ENCODE measurements at regions not wholly inside any gene's neighbourhood (a gene's known extent, or its start where the extent isn't known, plus 50 kb on each side); places are given as distances from the start of the nearest gene placed in this dataset.
A peak's percentile ranks its signal among the peaks of the same experiment; 100 is the strongest.

DNA sequence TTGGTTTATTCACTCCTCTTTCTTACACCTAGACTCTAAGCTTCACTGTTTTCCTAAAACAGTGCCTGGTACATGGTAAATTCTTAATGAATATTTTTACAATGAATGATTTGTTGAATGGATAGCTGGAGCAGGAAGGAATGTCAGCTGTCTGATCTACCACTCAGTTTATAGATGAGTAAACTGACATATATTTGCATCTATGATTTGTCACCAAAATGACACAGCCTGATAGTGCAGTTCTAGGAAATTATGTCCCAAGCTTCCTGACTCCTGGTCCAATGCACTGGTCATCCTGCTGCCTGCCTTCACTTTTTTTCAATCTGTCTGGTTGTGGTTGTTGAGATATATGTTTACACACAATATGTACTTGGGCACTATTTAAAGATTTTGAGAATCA, 651.7 kb upstream of the WWC1 start:
- H3K9me3 Mint-ChIP-seq = peaks cover 0 to 2% (median 0%) of the 10 kb centered on the region in 7 donors
- peak overlapping the region in 1 of 7 donors; percentile 32 for H3K27ac Mint-ChIP-seq
- Histone ChIP-seq H3K27me3 (ENCODE audit: control insufficient read depth in 2 of 2, insufficient read depth in 2 of 2, low read length in 2 of 2) (no peaks in the 10 kb centered on the region), H3K79me2 (ENCODE audit: insufficient read depth, low read length) (no peaks in the 10 kb centered on the region), H3K9me3 (replicated peaks in 1 of 2; ENCODE audit: control insufficient read depth in 1 of 2, insufficient read depth in 1 of 2, low read length in 2 of 2) (no peaks in the 10 kb centered on the region), H4K20me1 (ENCODE audit: insufficient read depth, low read length) (no peaks in the 10 kb centered on the region), H3K36me3 (replicated peaks in 1 of 2; ENCODE audit: control insufficient read depth in 1 of 2, insufficient read depth in 2 of 2, low read length in 2 of 2) (no peaks in the 10 kb centered on the region), H3K4me1 (ENCODE audit: control insufficient read depth in 1 of 2, insufficient read depth in 2 of 2, low read length in 2 of 2) (no peaks in the 10 kb centered on the region), H3K4me2 (replicated peaks; ENCODE audit: extremely low read depth, low read length, poor library complexity, severe bottlenecking) (no peak overlapping the region), H3K4me3 (replicated peaks in 1 of 3; ENCODE audit: low read depth in 2 of 3, low read length in 3 of 3) (no peak overlapping the region), H3K9ac (ENCODE audit: insufficient read depth, low read length, poor library complexity, severe bottlenecking) (no peak overlapping the region), H2AFZ (ENCODE audit: insufficient read depth, low read depth, low read length, poor library complexity, severe bottlenecking) (no peak overlapping the region), H3K27ac (ENCODE audit: low read depth in 1 of 2, low read length in 2 of 2) (no peak overlapping the region)
- peaks cover 0 to 1% (median 0%) of the 10 kb centered on the region in 3 donors for H3K27me3 Mint-ChIP-seq (ENCODE audit: low read depth in 3 of 3)
- no peak overlapping the region for H3K4me3 Mint-ChIP-seq
- H3K36me3 Mint-ChIP-seq = no peaks in the 10 kb centered on the region
- no peak for DNase-seq
- H3K4me1 Mint-ChIP-seq = no peaks in the 10 kb centered on the region
- no peak for TF ChIP-seq CTCF (IDR thresholded peaks at IDR 0.05)
- intact Hi-C loops (cut with micrococcal nuclease) = no loop called here

- Histone ChIP-seq H3K27ac (ENCODE audit: low read depth in 1 of 2, low read length in 2 of 2) (no peak overlapping the region), H3K9me3 (replicated peaks in 1 of 2; ENCODE audit: control insufficient read depth in 1 of 2, insufficient read depth in 1 of 2, low read length in 2 of 2) (no peaks in the 10 kb centered on the region), H3K79me2 (ENCODE audit: insufficient read depth, low read length) (no peaks in the 10 kb centered on the region), H3K4me1 (ENCODE audit: control insufficient read depth in 1 of 2, insufficient read depth in 2 of 2, low read length in 2 of 2) (no peaks in the 10 kb centered on the region), H3K4me3 (replicated peaks in 1 of 3; ENCODE audit: low read depth in 2 of 3, low read length in 3 of 3) (no peak overlapping the region), H2AFZ (ENCODE audit: insufficient read depth, low read depth, low read length, poor library complexity, severe bottlenecking) (no peak overlapping the region), H4K20me1 (ENCODE audit: insufficient read depth, low read length) (no peaks in the 10 kb centered on the region), H3K9ac (ENCODE audit: insufficient read depth, low read length, poor library complexity, severe bottlenecking) (no peak overlapping the region), H3K27me3 (ENCODE audit: control insufficient read depth in 2 of 2, insufficient read depth in 2 of 2, low read length in 2 of 2) (no peaks in the 10 kb centered on the region), H3K4me2 (replicated peaks; ENCODE audit: extremely low read depth, low read length, poor library complexity, severe bottlenecking) (no peak overlapping the region), H3K36me3 (replicated peaks in 1 of 2; ENCODE audit: control insufficient read depth in 1 of 2, insufficient read depth in 2 of 2, low read length in 2 of 2) (no peaks in the 10 kb centered on the region)
- intact Hi-C loops (cut with micrococcal nuclease) = no loop called here
- WGBS (ENCODE audit: insufficient coverage) = no CpG with 5 or more reads among the region's 1 CpG
- no peaks in the 10 kb centered on the region for H3K36me3 Mint-ChIP-seq
- H3K27ac Mint-ChIP-seq = no peak overlapping the region
- no peak for DNase-seq
- H3K27me3 Mint-ChIP-seq (ENCODE audit: low read depth in 3 of 3) = peaks cover 0 to 1% (median 0%) of the 10 kb centered on the region in 3 donors
- no peaks in the 10 kb centered on the region for H3K4me1 Mint-ChIP-seq
- H3K4me3 Mint-ChIP-seq = no peak overlapping the region
- TF ChIP-seq CTCF (IDR thresholded peaks at IDR 0.05) = no peak
- H3K9me3 Mint-ChIP-seq = peaks cover 0 to 2% (median 0%) of the 10 kb centered on the region in 7 donors
These were observed 649.3 kb upstream of the WWC1 start for GRCh38 chr5:167642181-167642580.

All from CD14-positive monocyte (primary cell).